ENCODE measurements at regions not wholly inside any gene's neighbourhood (a gene's known extent, or its start where the extent isn't known, plus 50 kb on each side); places are given as distances from the start of the nearest gene placed in this dataset.

GRCh38 chr19:31555634-31556215 is 206.5 kb upstream of the TSHZ3 start:
- TF ChIP-seq POLR2A (IDR thresholded peaks at IDR 0.05; ENCODE audit: low read depth, low read length) (no peak), POLR2AphosphoS5 (IDR thresholded peaks at IDR 0.05; ENCODE audit: low read depth, low read length) (no peak), POU2F2 (IDR thresholded peaks at IDR 0.05; ENCODE audit: low read depth, low read length) (no peak), TAF1 (IDR thresholded peaks at IDR 0.05; ENCODE audit: low read depth, low read length) (no peak)
